ENCODE measurements at regions not wholly inside any gene's neighbourhood (a gene's known extent, or its start where the extent isn't known, plus 50 kb on each side); places are given as distances from the start of the nearest gene placed in this dataset.
"Not testable (repeated sequence)": the region's sequence is repeated elsewhere in the genome, so short reads cannot be mapped to it uniquely, and the experiment has no call there.

- not testable (repeated sequence) for DNase-seq (ENCODE audit: low read depth, low spot score)
These were observed 52.7 kb upstream of the ST3GAL5 start for GRCh38 chr2:85941490-85941889.

- no peak for DNase-seq (ENCODE audit: low read depth, low spot score)
These were observed 50.3 kb upstream of the ST3GAL5 start for GRCh38 chr2:85939131-85939530.
